Testis (tissue), 2 donors: ENCODE measurements at regions not wholly inside any gene's neighbourhood (a gene's known extent, or its start where the extent isn't known, plus 50 kb on each side); places are given as distances from the start of the nearest gene placed in this dataset.

Source experiments
- POLR2A ChIP-seq: fragments of 450-650 bp; IDR thresholded peaks from one replicate; pipeline ENCODE4 v1.6.1; 2017; ENCODE audit warnings: antibody characterized with exemption, mild to moderate bottlenecking, moderate library complexity
- TF ChIP-seq, protein P1 (sequence below), 3 experiments: fragments of 450-650 bp in 2 of 3; fragments of 200-600 bp in 1 of 3; sonication (generic) in 1 of 3; IDR thresholded peaks; one replicate each; pipeline ENCODE4 v1.5.1; 2016 to 2019; ENCODE audit warnings: antibody characterized with exemption in 3 of 3, mild to moderate bottlenecking in 2 of 3, moderate library complexity in 1 of 3

DNA sequence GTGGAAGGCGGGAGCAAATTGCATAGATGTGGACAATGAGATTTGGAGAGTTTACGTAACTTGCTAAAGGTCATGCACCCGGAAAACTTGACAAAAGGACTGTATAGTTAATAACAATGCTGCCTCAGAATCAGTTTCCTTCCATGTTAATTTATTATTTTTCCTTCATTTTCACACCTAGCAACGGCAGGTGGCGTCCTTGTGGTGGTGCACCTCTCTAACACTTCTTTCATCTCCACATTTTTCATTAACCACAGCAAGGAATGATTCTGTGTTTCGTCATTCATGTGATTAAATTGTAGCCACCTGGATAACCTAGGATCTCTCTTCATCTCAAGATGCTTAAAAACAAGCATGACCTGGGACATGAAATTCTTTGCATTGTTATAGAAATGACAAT lies 2133.0 kb downstream of the NCAM2 start:
- TF ChIP-seq, protein P1, sequence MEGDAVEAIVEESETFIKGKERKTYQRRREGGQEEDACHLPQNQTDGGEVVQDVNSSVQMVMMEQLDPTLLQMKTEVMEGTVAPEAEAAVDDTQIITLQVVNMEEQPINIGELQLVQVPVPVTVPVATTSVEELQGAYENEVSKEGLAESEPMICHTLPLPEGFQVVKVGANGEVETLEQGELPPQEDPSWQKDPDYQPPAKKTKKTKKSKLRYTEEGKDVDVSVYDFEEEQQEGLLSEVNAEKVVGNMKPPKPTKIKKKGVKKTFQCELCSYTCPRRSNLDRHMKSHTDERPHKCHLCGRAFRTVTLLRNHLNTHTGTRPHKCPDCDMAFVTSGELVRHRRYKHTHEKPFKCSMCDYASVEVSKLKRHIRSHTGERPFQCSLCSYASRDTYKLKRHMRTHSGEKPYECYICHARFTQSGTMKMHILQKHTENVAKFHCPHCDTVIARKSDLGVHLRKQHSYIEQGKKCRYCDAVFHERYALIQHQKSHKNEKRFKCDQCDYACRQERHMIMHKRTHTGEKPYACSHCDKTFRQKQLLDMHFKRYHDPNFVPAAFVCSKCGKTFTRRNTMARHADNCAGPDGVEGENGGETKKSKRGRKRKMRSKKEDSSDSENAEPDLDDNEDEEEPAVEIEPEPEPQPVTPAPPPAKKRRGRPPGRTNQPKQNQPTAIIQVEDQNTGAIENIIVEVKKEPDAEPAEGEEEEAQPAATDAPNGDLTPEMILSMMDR (IDR thresholded peaks at IDR 0.05): no peak
- no peak for TF ChIP-seq POLR2A
